ENCODE measurements at regions not wholly inside any gene's neighbourhood (a gene's known extent, or its start where the extent isn't known, plus 50 kb on each side); places are given as distances from the start of the nearest gene placed in this dataset.

DNA sequence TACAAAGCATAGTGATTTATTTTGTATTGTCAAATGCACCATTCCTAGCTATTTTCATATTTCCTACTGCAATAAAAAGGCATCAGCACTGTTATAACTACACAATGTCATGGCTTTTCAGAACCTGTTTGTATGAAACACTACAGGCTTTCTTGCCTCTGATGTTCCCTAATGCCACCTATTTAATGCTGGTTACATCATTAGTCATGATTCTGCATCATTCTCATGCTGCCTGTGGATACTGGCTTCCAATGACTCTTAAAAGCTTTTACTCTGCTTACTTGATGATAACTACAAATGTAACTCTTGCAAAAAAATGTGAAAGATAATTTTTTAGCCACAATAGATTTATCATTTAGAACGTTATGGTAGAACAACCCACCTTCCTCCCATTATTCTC lies 529.4 kb downstream of the HTR7 start:
- Histone ChIP-seq H3K27ac (no peak overlapping the region), H3K9me3 (ENCODE audit: control insufficient read depth, low read length) (no peaks in the 10 kb centered on the region), H3K36me3 (ENCODE audit: control insufficient read depth, insufficient read depth, low read length) (no peaks in the 10 kb centered on the region), H3K27me3 (ENCODE audit: control insufficient read depth, insufficient read depth, low read length) (no peaks in the 10 kb centered on the region), H3K4me1 (no peaks in the 10 kb centered on the region), H3K4me2 (ENCODE audit: low read length) (no peak overlapping the region), H2AFZ (no peak overlapping the region), H3K9ac (no peak overlapping the region), H3K79me2 (peaks cover 3% of the 10 kb centered on the region), H3K4me3 (ENCODE audit: low read depth, low read length) (no peak overlapping the region)
- TF ChIP-seq, protein P1, sequence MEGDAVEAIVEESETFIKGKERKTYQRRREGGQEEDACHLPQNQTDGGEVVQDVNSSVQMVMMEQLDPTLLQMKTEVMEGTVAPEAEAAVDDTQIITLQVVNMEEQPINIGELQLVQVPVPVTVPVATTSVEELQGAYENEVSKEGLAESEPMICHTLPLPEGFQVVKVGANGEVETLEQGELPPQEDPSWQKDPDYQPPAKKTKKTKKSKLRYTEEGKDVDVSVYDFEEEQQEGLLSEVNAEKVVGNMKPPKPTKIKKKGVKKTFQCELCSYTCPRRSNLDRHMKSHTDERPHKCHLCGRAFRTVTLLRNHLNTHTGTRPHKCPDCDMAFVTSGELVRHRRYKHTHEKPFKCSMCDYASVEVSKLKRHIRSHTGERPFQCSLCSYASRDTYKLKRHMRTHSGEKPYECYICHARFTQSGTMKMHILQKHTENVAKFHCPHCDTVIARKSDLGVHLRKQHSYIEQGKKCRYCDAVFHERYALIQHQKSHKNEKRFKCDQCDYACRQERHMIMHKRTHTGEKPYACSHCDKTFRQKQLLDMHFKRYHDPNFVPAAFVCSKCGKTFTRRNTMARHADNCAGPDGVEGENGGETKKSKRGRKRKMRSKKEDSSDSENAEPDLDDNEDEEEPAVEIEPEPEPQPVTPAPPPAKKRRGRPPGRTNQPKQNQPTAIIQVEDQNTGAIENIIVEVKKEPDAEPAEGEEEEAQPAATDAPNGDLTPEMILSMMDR (IDR thresholded peaks at IDR 0.05), result no peak

DNA sequence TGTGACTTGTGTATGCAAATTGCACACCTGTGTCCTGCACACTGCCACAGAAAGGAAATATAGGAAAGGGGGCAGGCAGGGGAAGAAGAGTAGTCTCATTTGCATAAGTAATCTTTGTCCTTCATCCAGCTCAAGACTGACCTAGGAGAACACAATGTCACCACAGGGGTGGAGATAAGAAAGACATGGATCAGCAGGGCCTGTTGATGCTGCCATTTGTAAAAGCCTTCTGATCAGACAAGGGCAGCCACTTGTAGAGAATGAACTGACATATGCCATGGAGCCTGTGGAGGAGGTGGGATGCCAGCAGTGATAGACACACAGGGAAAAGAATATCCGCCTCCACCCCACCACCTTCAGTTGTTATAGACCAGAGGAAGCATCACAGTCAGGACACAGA lies 528.9 kb downstream of the HTR7 start:
- TF ChIP-seq, protein P1 (IDR thresholded peaks at IDR 0.05), result no peak
- no peak overlapping the region for H2AFZ ChIP-seq
- H3K9me3 ChIP-seq (ENCODE audit: control insufficient read depth, low read length), result no peaks in the 10 kb centered on the region
- no peaks in the 10 kb centered on the region for H3K4me1 ChIP-seq
- no peak overlapping the region for H3K4me3 ChIP-seq (ENCODE audit: low read depth, low read length)
- H3K36me3 ChIP-seq (ENCODE audit: control insufficient read depth, insufficient read depth, low read length), result no peaks in the 10 kb centered on the region
- H3K9ac ChIP-seq, result no peak overlapping the region
- H3K27me3 ChIP-seq (ENCODE audit: control insufficient read depth, insufficient read depth, low read length), result no peaks in the 10 kb centered on the region
- H3K79me2 ChIP-seq, result peaks cover 3% of the 10 kb centered on the region
- no peak overlapping the region for H3K27ac ChIP-seq
- no peak overlapping the region for H3K4me2 ChIP-seq (ENCODE audit: low read length)

DNA sequence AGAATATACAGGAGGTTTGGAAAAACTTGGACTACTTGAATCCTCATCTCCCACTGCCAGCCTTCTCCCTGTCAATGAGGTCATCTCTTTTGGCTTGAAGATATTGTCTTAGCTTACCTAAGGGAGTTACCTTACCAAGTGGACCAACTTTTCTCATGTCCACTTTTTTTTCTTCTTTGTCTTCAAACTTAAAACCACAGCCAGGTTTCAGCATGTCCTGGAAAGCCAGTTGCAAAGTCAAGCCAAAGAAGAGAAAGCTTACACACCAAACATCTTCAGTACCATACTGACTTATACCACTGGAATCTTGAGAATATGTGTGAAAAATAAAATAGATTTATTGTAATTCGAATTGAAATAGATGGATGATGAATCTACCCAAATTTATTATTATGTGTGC lies 520.5 kb downstream of the HTR7 start:
- no peak overlapping the region for H3K4me3 ChIP-seq (ENCODE audit: low read depth, low read length)
- H2AFZ ChIP-seq, result no peak overlapping the region
- H3K27ac ChIP-seq, result no peak overlapping the region
- H3K79me2 ChIP-seq, result no peaks in the 10 kb centered on the region
- no peak overlapping the region for H3K9ac ChIP-seq
- H3K36me3 ChIP-seq (ENCODE audit: control insufficient read depth, insufficient read depth, low read length), result no peaks in the 10 kb centered on the region
- no peaks in the 10 kb centered on the region for H3K4me1 ChIP-seq
- no peak overlapping the region for H3K4me2 ChIP-seq (ENCODE audit: low read length)
- TF ChIP-seq, protein P1 (IDR thresholded peaks at IDR 0.05), result no peak
- H3K27me3 ChIP-seq (ENCODE audit: control insufficient read depth, insufficient read depth, low read length), result no peaks in the 10 kb centered on the region
- no peaks in the 10 kb centered on the region for H3K9me3 ChIP-seq (ENCODE audit: control insufficient read depth, low read length)

DNA sequence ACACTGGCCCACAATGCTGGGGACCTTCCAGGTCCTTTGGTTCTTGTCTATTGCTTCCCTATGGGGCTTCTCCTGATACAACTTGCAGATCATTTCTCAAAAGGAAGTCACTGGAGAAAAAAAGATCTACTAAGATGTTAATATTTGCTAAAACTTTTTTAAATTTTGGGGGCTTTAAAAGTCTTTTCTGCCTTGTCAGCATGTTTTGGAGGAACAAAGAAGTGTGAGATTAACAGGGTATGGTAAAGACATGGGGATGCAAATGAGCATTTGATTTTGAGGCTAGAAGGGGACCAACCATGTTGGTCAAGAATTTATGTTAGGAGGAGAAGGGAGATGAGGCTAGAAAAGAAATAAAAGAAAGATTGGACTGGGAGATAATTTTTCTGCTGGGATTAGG lies 515.4 kb downstream of the HTR7 start:
- Histone ChIP-seq H2AFZ (no peak overlapping the region), H3K36me3 (ENCODE audit: control insufficient read depth, insufficient read depth, low read length) (no peaks in the 10 kb centered on the region), H3K79me2 (no peaks in the 10 kb centered on the region), H3K4me2 (ENCODE audit: low read length) (no peak overlapping the region), H3K4me1 (no peaks in the 10 kb centered on the region), H3K4me3 (ENCODE audit: low read depth, low read length) (no peak overlapping the region), H3K27me3 (ENCODE audit: control insufficient read depth, insufficient read depth, low read length) (no peaks in the 10 kb centered on the region), H3K9me3 (ENCODE audit: control insufficient read depth, low read length) (no peaks in the 10 kb centered on the region), H3K27ac (no peak overlapping the region), H3K9ac (no peak overlapping the region)
- TF ChIP-seq, protein P1 (IDR thresholded peaks at IDR 0.05), result no peak

DNA sequence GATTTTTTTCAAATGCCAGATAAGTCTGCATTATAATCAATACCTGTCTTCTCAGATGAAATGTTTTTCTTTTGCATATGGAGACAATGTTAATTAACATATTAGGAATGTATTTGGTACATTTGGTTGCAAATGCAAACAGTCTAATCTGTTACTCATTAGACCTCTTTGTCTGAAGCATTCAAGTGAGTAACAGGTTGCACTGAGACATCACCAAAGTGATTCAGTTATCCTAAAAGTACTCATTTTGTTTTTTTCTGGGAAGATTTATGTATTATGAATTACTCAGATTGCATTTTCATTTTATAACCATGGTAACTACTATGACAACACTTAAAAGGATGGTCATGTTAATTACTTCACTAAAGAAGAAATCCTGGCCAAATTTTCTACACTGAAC lies 513.6 kb downstream of the HTR7 start:
- no peaks in the 10 kb centered on the region for H3K36me3 ChIP-seq (ENCODE audit: control insufficient read depth, insufficient read depth, low read length)
- H3K79me2 ChIP-seq, result no peaks in the 10 kb centered on the region
- no peak overlapping the region for H3K27ac ChIP-seq
- no peaks in the 10 kb centered on the region for H3K4me1 ChIP-seq
- H3K4me3 ChIP-seq (ENCODE audit: low read depth, low read length), result no peak overlapping the region
- H2AFZ ChIP-seq, result no peak overlapping the region
- no peaks in the 10 kb centered on the region for H3K27me3 ChIP-seq (ENCODE audit: control insufficient read depth, insufficient read depth, low read length)
- H3K4me2 ChIP-seq (ENCODE audit: low read length), result no peak overlapping the region
- TF ChIP-seq, protein P1 (IDR thresholded peaks at IDR 0.05), result no peak
- no peaks in the 10 kb centered on the region for H3K9me3 ChIP-seq (ENCODE audit: control insufficient read depth, low read length)
- no peak overlapping the region for H3K9ac ChIP-seq

All from parathyroid adenoma (tissue), 2 donors.